Liver (tissue), 3 donors: ENCODE measurements at regions not wholly inside any gene's neighbourhood (a gene's known extent, or its start where the extent isn't known, plus 50 kb on each side); places are given as distances from the start of the nearest gene placed in this dataset.

Experiments
- ATF3 ChIP-seq: IDR thresholded peaks from 2 replicates; pipeline ENCODE4 v1.6.1; 2016; ENCODE audit warnings: antibody characterized with exemption
- CTCF ChIP-seq: fragments of 150-350 bp; IDR thresholded peaks from 2 replicates; pipeline ENCODE4 v1.5.1; 2017; ENCODE audit warnings: improper control_type of control experiment, low read depth, low read length; ENCODE audit not compliant: missing input control
- NR2F2 ChIP-seq: IDR thresholded peaks from 2 replicates; pipeline ENCODE4 v1.6.1; 2016; ENCODE audit warnings: antibody characterized with exemption
- TF ChIP-seq, protein P1 (sequence below): IDR thresholded peaks from 2 replicates; pipeline ENCODE4 v1.6.1; 2016; ENCODE audit warnings: antibody characterized with exemption
- donor health status: healthy.
- donor health status: healthy.

DNA sequence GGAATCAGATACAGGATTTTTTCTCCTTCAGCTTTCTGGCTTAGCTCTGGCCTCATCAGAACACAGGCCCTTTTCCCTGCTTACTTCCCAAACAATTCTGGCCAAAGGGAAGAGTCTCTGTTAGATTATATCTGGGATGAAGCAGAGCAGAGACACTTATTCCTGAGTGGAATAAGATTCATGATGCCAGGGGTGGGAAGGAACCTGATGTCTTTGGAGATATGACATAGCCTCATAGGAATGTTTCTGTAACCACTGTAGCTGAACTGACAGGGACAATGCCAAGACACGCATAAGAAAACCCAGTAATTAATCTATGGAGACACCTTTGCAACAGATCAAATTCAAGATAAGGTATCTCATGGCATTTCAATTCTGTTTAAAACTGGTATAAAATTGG, 177.1 kb upstream of the RAG2 start:
- TF ChIP-seq CTCF (no peak), NR2F2 (no peak), ATF3 (no peak)
- TF ChIP-seq, protein P1, sequence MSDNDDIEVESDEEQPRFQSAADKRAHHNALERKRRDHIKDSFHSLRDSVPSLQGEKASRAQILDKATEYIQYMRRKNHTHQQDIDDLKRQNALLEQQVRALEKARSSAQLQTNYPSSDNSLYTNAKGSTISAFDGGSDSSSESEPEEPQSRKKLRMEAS = no peak
